ENCODE measurements at regions not wholly inside any gene's neighbourhood (a gene's known extent, or its start where the extent isn't known, plus 50 kb on each side); places are given as distances from the start of the nearest gene placed in this dataset.

GRCh38 chr10:3549118-3549517 is 235.9 kb downstream of the KLF6 start:
- no peak for TF ChIP-seq PBX3 (IDR thresholded peaks at IDR 0.05)
- TF ChIP-seq CTCF (IDR thresholded peaks at IDR 0.05), result no peak
- TF ChIP-seq RCOR1 (IDR thresholded peaks at IDR 0.05; ENCODE audit: low read length), result no peak
- TF ChIP-seq GABPA (IDR thresholded peaks at IDR 0.05; ENCODE audit: low read depth), result no peak
- no peak for TF ChIP-seq FOSL2 (IDR thresholded peaks at IDR 0.05; ENCODE audit: borderline replicate concordance, low read depth)

Data from SK-N-SH (cell line).